Left lung (tissue), 4 donors: ENCODE measurements at regions not wholly inside any gene's neighbourhood (a gene's known extent, or its start where the extent isn't known, plus 50 kb on each side); places are given as distances from the start of the nearest gene placed in this dataset.
A peak's percentile ranks its signal among the peaks of the same experiment; 100 is the strongest.

Experiments used
- ATAC-seq: fragments of 200-7000 bp; cut with Tn5 transposase; one replicate; pipeline ENCODE4 v1.9.1; 2020; ENCODE audit warnings: moderate library complexity
- DNase-seq, 4 donors: peaks; one replicate each; pipeline ENCODE4 v3.0.0-alpha.2; 2013 to 2020
- H3K27ac ChIP-seq, 2 donors: fragments of 200-600 bp; sonication (generic) in 1 of 2; one replicate each; pipeline versions ENCODE4 v1.5.0 to v1.8.0; 2020 to 2021
- H3K27me3 ChIP-seq, 2 donors: fragments of 200-600 bp; sonication (generic) in 1 of 2; one replicate each; pipeline versions ENCODE4 v1.5.0 to v1.8.0; 2020 to 2021
- H3K36me3 ChIP-seq, 2 donors: fragments of 200-600 bp; sonication (generic) in 1 of 2; one replicate each; pipeline versions ENCODE4 v1.5.0 to v1.8.0; 2020 to 2021
- H3K4me1 ChIP-seq, 2 donors: fragments of 200-600 bp; one replicate each; pipeline ENCODE4 v1.8.0; 2021
- H3K4me3 ChIP-seq, 2 donors: fragments of 200-600 bp; sonication (generic) in 1 of 2; one replicate each; pipeline versions ENCODE4 v1.5.0 to v1.8.0; 2020 to 2021; ENCODE audit warnings: mild to moderate bottlenecking in 1 of 2
- H3K9me3 ChIP-seq, 2 donors: fragments of 200-600 bp; sonication (generic) in 1 of 2; one replicate each; pipeline versions ENCODE4 v1.5.0 to v1.8.0; 2020 to 2021
- CTCF ChIP-seq, 2 donors: fragments of 200-600 bp; sonication (generic) in 1 of 2; IDR thresholded peaks; one replicate each; pipeline versions ENCODE4 v1.5.0 to v1.8.0; 2021; ENCODE audit warnings: antibody characterized with exemption in 2 of 2
- intact Hi-C, 2 donors: fragments of 100-400 bp; cut with DNase I; formaldehyde crosslinking; loops; one replicate each; pipeline versions ENCODE4 v1.11.2 to v1.14.2; 2022
- donor health status: DM: no; HTN: yes; CAD: no.
- donor health status: DM: no; HTN: no; CAD: no.

- no peaks in the 10 kb centered on the region for H3K36me3 ChIP-seq
- no peaks in the 10 kb centered on the region for H3K4me1 ChIP-seq
- ATAC-seq = no peak
- no peak overlapping the region for H3K27ac ChIP-seq
- no peaks in the 10 kb centered on the region for H3K9me3 ChIP-seq
- DNase-seq = no peak
- intact Hi-C loops = no loop called here
- H3K4me3 ChIP-seq = no peak overlapping the region
- H3K27me3 ChIP-seq = no peaks in the 10 kb centered on the region
- TF ChIP-seq CTCF (IDR thresholded peaks at IDR 0.05) = no peak
Measured at GRCh38 chr12:58607805-58608204, 312.5 kb downstream of the LRIG3 start.

- DNase-seq (no peak), ATAC-seq (no peak)
- Histone ChIP-seq H3K27ac (no peak overlapping the region), H3K9me3 (no peaks in the 10 kb centered on the region), H3K4me1 (no peaks in the 10 kb centered on the region), H3K36me3 (no peaks in the 10 kb centered on the region), H3K27me3 (no peaks in the 10 kb centered on the region), H3K4me3 (no peak overlapping the region)
- intact Hi-C loops = no loop called here
- TF ChIP-seq CTCF (IDR thresholded peaks at IDR 0.05) = no peak
Measured at GRCh38 chr12:58608711-58609110, 311.6 kb downstream of the LRIG3 start.

- DNase-seq (peak in 2 of 4 donors; percentile 3 to 13), ATAC-seq (no peak)
- Histone ChIP-seq H3K9me3 (no peaks in the 10 kb centered on the region), H3K27ac (no peak overlapping the region), H3K27me3 (no peaks in the 10 kb centered on the region), H3K4me3 (no peak overlapping the region), H3K36me3 (no peaks in the 10 kb centered on the region), H3K4me1 (no peaks in the 10 kb centered on the region)
- intact Hi-C loops = no loop called here
- TF ChIP-seq CTCF (IDR thresholded peaks at IDR 0.05) = no peak
Measured at GRCh38 chr12:58615047-58615446, 305.3 kb downstream of the LRIG3 start.

- TF ChIP-seq CTCF (IDR thresholded peaks at IDR 0.05) = no peak
Measured at GRCh38 chr12:58615576-58615975, 304.7 kb downstream of the LRIG3 start.

GRCh38 chr12:58616618-58617017 lies 303.7 kb downstream of the LRIG3 start:
- H3K4me1 ChIP-seq = no peaks in the 10 kb centered on the region
- ATAC-seq (no peak), DNase-seq (no peak)
- no peaks in the 10 kb centered on the region for H3K27me3 ChIP-seq
- no peak for TF ChIP-seq CTCF (IDR thresholded peaks at IDR 0.05)
- intact Hi-C loops = no loop called here
- no peaks in the 10 kb centered on the region for H3K36me3 ChIP-seq
- no peak overlapping the region for H3K4me3 ChIP-seq
- H3K9me3 ChIP-seq = peaks cover 0 to 5% of the 10 kb centered on the region in 2 donors
- H3K27ac ChIP-seq = no peak overlapping the region

More at GRCh38 chr12:58615576-58615975, 304.7 kb downstream of the LRIG3 start:
- intact Hi-C loops = no loop called here
- Histone ChIP-seq H3K9me3 (peaks cover 0 to under 1% of the 10 kb centered on the region in 2 donors), H3K4me1 (no peaks in the 10 kb centered on the region), H3K27ac (no peak overlapping the region), H3K4me3 (no peak overlapping the region), H3K36me3 (no peaks in the 10 kb centered on the region), H3K27me3 (no peaks in the 10 kb centered on the region)
- ATAC-seq (no peak), DNase-seq (no peak)
